Endothelial cell of umbilical vein (primary cell): ENCODE measurements at regions not wholly inside any gene's neighbourhood (a gene's known extent, or its start where the extent isn't known, plus 50 kb on each side); places are given as distances from the start of the nearest gene placed in this dataset.

Experiments
- EZH2 ChIP-seq: IDR thresholded peaks from 2 replicates; pipeline ENCODE4 v1.6.1; 2012; ENCODE audit warnings: borderline replicate concordance, low read depth, mild to moderate bottlenecking, moderate library complexity, low read length, inconsistent platforms; ENCODE audit not compliant: severe bottlenecking
- FOS ChIP-seq: IDR thresholded peaks from 2 replicates; pipeline ENCODE4 v1.6.1; 2011; ENCODE audit warnings: mild to moderate bottlenecking, low read length, moderate library complexity, borderline replicate concordance; ENCODE audit not compliant: insufficient read depth
- GATA2 ChIP-seq: IDR thresholded peaks from 2 replicates; pipeline ENCODE4 v1.7.0; 2011; ENCODE audit warnings: low read depth, mild to moderate bottlenecking, moderate library complexity, mixed read lengths, low read length; ENCODE audit not compliant: insufficient read length, insufficient read depth
- JUN ChIP-seq: IDR thresholded peaks from 2 replicates; pipeline ENCODE4 v1.6.1; 2011; ENCODE audit warnings: borderline replicate concordance, low read depth; ENCODE audit not compliant: insufficient read length, insufficient read depth
- MYC ChIP-seq: IDR thresholded peaks from one replicate; pipeline ENCODE4 v1.6.1; 2011; ENCODE audit warnings: mild to moderate bottlenecking, low read depth, low read length
- POLR2A ChIP-seq: IDR thresholded peaks from 2 replicates; pipeline ENCODE4 v1.6.1; 2012; ENCODE audit warnings: low read depth, mild to moderate bottlenecking, control low read depth, low read length
- POLR2AphosphoS5 ChIP-seq: IDR thresholded peaks from 2 replicates; pipeline ENCODE4 v1.6.1; 2012; ENCODE audit warnings: low read depth, mild to moderate bottlenecking, control low read depth, low read length, moderate library complexity; ENCODE audit not compliant: insufficient read depth
- TF ChIP-seq, protein P1 (sequence below), 2 donors: IDR thresholded peaks; 1 replicate in 1 of 2; 2 replicates in 1 of 2; pipeline ENCODE4 v1.5.1; 2011; ENCODE audit warnings: low read length in 2 of 2, mild to moderate bottlenecking in 2 of 2, moderate library complexity in 2 of 2, control low read depth in 1 of 2, inconsistent platforms in 1 of 2, low read depth in 1 of 2; ENCODE audit not compliant: insufficient read depth in 1 of 2; ENCODE audit errors: extremely low read depth in 1 of 2
- TF ChIP-seq, protein P2 (sequence below): IDR thresholded peaks from 2 replicates; pipeline ENCODE4 v1.6.1; 2011; ENCODE audit not compliant: insufficient read depth, insufficient read length

DNA sequence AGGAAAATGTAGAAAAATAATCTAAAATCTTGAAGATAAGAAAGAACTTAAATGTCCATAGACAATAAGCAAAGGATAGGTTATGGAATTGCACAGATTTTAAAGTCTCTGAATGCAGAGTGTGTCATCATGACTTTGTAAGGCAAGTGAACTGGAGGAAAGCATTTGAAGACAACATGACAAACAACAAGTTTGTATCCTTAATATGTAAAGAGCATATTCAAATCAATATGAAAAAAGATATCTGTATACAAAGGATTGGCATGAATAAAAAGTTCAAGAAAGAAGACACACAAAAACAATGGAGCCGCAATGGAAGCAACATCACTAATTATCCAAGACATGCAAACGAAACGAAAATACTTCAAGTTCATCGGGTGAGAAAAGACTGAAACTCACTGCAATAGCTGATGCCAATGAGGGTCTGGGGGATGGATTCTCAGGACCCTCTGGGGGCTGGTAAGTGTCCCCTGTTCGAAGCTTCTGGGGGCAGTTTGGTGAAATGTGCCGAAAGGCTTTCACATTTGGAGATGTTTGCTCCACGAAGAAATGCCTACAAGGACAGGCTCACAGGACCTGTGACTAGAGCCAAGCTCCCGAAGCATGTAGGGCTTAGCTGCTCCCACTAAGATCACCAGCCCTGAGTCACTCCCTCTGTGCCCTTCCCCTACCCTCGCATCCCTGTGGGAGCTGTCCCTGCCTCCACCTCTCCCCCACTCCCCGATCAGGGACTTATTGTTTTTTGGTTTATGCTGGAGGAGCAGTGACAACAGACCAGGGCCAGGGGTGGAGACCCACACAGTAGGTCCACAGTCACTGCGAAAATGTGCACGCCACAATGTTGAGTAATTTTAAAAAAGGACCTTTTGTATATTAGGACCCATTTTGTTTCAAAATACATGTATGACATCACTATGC lies 345.7 kb upstream of the SFSWAP start:
- no peak for TF ChIP-seq POLR2A
- TF ChIP-seq, protein P1, sequence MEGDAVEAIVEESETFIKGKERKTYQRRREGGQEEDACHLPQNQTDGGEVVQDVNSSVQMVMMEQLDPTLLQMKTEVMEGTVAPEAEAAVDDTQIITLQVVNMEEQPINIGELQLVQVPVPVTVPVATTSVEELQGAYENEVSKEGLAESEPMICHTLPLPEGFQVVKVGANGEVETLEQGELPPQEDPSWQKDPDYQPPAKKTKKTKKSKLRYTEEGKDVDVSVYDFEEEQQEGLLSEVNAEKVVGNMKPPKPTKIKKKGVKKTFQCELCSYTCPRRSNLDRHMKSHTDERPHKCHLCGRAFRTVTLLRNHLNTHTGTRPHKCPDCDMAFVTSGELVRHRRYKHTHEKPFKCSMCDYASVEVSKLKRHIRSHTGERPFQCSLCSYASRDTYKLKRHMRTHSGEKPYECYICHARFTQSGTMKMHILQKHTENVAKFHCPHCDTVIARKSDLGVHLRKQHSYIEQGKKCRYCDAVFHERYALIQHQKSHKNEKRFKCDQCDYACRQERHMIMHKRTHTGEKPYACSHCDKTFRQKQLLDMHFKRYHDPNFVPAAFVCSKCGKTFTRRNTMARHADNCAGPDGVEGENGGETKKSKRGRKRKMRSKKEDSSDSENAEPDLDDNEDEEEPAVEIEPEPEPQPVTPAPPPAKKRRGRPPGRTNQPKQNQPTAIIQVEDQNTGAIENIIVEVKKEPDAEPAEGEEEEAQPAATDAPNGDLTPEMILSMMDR (IDR thresholded peaks at IDR 0.05; ENCODE audit: extremely low read depth in 1 of 2, insufficient read depth in 1 of 2, low read depth in 1 of 2, low read length in 2 of 2), result no peak
- TF ChIP-seq EZH2, result no peak
- TF ChIP-seq POLR2AphosphoS5, result no peak
- TF ChIP-seq, protein P2, sequence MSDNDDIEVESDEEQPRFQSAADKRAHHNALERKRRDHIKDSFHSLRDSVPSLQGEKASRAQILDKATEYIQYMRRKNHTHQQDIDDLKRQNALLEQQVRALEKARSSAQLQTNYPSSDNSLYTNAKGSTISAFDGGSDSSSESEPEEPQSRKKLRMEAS, result no peak
- TF ChIP-seq MYC, result no peak
- no peak for TF ChIP-seq JUN
- TF ChIP-seq FOS, result no peak
- no peak for TF ChIP-seq GATA2
